B cell (primary cell): ENCODE measurements at regions not wholly inside any gene's neighbourhood (a gene's known extent, or its start where the extent isn't known, plus 50 kb on each side); places are given as distances from the start of the nearest gene placed in this dataset.

ENCODE experiments used
- ATAC-seq: fragments of 200-7000 bp; cut with Tn5 transposase; one replicate; pipeline ENCODE4 v1.10.0; 2021; ENCODE audit warnings: low read depth, mild to moderate bottlenecking, moderate number of reproducible peaks, moderate library complexity
- CTCF ChIA-PET: fragments of 350-600 bp; sonication (Branson Sonifier 250); formaldehyde crosslinking; loops from one replicate; lab custom pipeline; 2021; ENCODE audit warnings: antibody characterized with exemption, inconsistent platforms; lab: Charles Lee
- POLR2A ChIA-PET: fragments of 350-600 bp; sonication (Branson Sonifier 250); formaldehyde crosslinking; loops from one replicate; lab custom pipeline; 2021; ENCODE audit warnings: antibody characterized with exemption; lab: Charles Lee
- DNase-seq: peaks from one replicate; pipeline ENCODE4 v3.0.0; 2013
- H2AFZ ChIP-seq: 2 replicates; pipeline ENCODE4 v1.6.1; 2012; ENCODE audit warnings: mild to moderate bottlenecking, low read depth, low read length; ENCODE audit not compliant: insufficient read depth, poor library complexity, severe bottlenecking
- H3K27ac ChIP-seq, 2 donors: 1 replicate in 1 of 2; 2 replicates in 1 of 2; pipeline ENCODE4 v1.5.1; 2012 to 2013; ENCODE audit warnings: low read length in 2 of 2, mild to moderate bottlenecking in 2 of 2, moderate library complexity in 1 of 2
- H3K27me3 ChIP-seq, 4 experiments: fragments of 200-600 bp in 1 of 4; sonication (generic) in 1 of 4; replicated peaks in 1 of 4; 1 replicate in 2 of 4; 2 replicates in 2 of 4; pipeline versions ENCODE4 v1.6.1 to v1.7.0; 2013 to 2016; ENCODE audit warnings: low read length in 3 of 4, mild to moderate bottlenecking in 2 of 4, mixed read lengths in 1 of 4, moderate library complexity in 1 of 4; ENCODE audit not compliant: insufficient read depth in 4 of 4, control insufficient read depth in 3 of 4; ENCODE audit errors: control extremely low read depth in 1 of 4
- H3K36me3 ChIP-seq, 2 experiments: replicated peaks in 1 of 2; 1 replicate in 1 of 2; 2 replicates in 1 of 2; pipeline versions ENCODE4 v1.6.1 to v1.7.1; 2013; ENCODE audit warnings: low read length in 1 of 2; ENCODE audit not compliant: insufficient read depth in 2 of 2, control insufficient read depth in 1 of 2; ENCODE audit errors: control extremely low read depth in 1 of 2, extremely low read depth in 1 of 2
- H3K4me1 ChIP-seq, 2 donors: fragments of 200-600 bp in 1 of 2; sonication (generic) in 1 of 2; 1 replicate in 1 of 2; 2 replicates in 1 of 2; pipeline versions ENCODE4 v1.5.1 to v1.6.1; 2013 to 2017; ENCODE audit warnings: low read length in 2 of 2; ENCODE audit not compliant: control insufficient read depth in 2 of 2, insufficient read depth in 2 of 2
- H3K4me2 ChIP-seq: replicated peaks from 2 replicates; pipeline ENCODE3; 2012; ENCODE audit warnings: mild to moderate bottlenecking, low read depth, low read length; ENCODE audit not compliant: poor library complexity, severe bottlenecking
- H3K4me3 ChIP-seq, 5 experiments: fragments of 200-600 bp in 1 of 5; sonication (generic) in 1 of 5; 1 replicate in 3 of 5; 2 replicates in 2 of 5; pipeline versions ENCODE4 v1.5.1 to v1.7.0; 2011 to 2016; ENCODE audit warnings: low read length in 4 of 5, mild to moderate bottlenecking in 4 of 5, low read depth in 2 of 5, control low read depth in 1 of 5, moderate library complexity in 1 of 5; ENCODE audit not compliant: insufficient read depth in 1 of 5; ENCODE audit errors: control extremely low read depth in 1 of 5, extremely low read depth in 1 of 5
- H3K79me2 ChIP-seq: fragments of 200-600 bp; sonication (generic); one replicate; pipeline ENCODE4 v1.6.0; 2016; ENCODE audit warnings: low read length; ENCODE audit not compliant: control insufficient read depth, insufficient read depth
- H3K9ac ChIP-seq: fragments of 200-600 bp; sonication (generic); 2 replicates; pipeline ENCODE4 v1.6.1; 2017; ENCODE audit warnings: mild to moderate bottlenecking, low read length, moderate library complexity
- H3K9me3 ChIP-seq, 3 donors: one replicate each; pipeline versions ENCODE4 v1.6.1 to v1.7.1; 2013; ENCODE audit warnings: low read length in 2 of 3; ENCODE audit not compliant: control insufficient read depth in 2 of 3, insufficient read depth in 1 of 3; ENCODE audit errors: control extremely low read depth in 1 of 3
- H4K20me1 ChIP-seq: 2 replicates; pipeline ENCODE4 v1.6.0; 2012; ENCODE audit warnings: mild to moderate bottlenecking, low read length; ENCODE audit not compliant: insufficient read depth, control insufficient read depth, poor library complexity, severe bottlenecking
- H3K27ac Mint-ChIP-seq: one replicate; pipeline ENCODE4 v1.8.0; 2021; ENCODE audit warnings: mixed read lengths
- H3K27me3 Mint-ChIP-seq: one replicate; pipeline ENCODE4 v1.8.0; 2021; ENCODE audit warnings: mixed read lengths
- H3K4me1 Mint-ChIP-seq: one replicate; pipeline ENCODE4 v1.8.0; 2021; ENCODE audit warnings: mixed read lengths
- H3K4me3 Mint-ChIP-seq: one replicate; pipeline ENCODE4 v1.8.0; 2021; ENCODE audit warnings: mixed read lengths
- H3K9me3 Mint-ChIP-seq: one replicate; pipeline ENCODE4 v1.8.0; 2022; ENCODE audit warnings: mixed read lengths; ENCODE audit not compliant: insufficient read depth
- CTCF ChIP-seq: fragments of 200-600 bp; IDR thresholded peaks from one replicate; pipeline ENCODE4 v1.8.0; 2022; ENCODE audit warnings: antibody characterized with exemption, mild to moderate bottlenecking
- EZH2 ChIP-seq: IDR thresholded peaks from 2 replicates; pipeline ENCODE4 v1.6.1; 2012; ENCODE audit warnings: borderline replicate concordance, low read depth, mild to moderate bottlenecking, moderate library complexity, low read length; ENCODE audit not compliant: insufficient read depth, poor library complexity, severe bottlenecking
- WGBS: methylation state at CpG from one replicate; pipeline ENCODE4 v1.1.5; 2013; ENCODE audit warnings: missing lambda C conversion rate; ENCODE audit not compliant: insufficient coverage; 5-methylcytosine and 5-hydroxymethylcytosine counted together
- intact Hi-C: fragments of 100-400 bp; cut with micrococcal nuclease; formaldehyde crosslinking; loops from one replicate; pipeline ENCODE4 v1.10.0; 2022

DNA sequence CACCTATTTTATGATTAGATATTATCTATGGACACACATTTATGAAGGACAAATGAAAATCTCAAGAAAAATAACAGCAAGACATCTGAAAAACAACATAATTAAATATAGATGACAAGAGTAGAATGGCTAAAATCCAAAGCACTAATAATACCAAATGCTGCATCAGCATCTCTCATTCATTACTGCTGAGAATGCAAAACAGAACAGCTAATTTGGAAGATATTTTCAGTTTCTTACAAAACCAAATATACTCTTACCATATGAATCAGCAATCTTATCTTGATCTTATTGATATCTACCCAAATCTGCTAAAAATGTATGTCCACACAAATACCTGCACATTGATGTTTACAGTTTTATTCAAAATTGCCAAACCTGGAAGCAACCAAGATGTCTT, 829.1 kb upstream of the MIR17HG start:
- H3K4me1 ChIP-seq = no peaks in the 10 kb centered on the region
- H3K4me2 ChIP-seq = no peak overlapping the region
- no peaks in the 10 kb centered on the region for H3K36me3 ChIP-seq
- intact Hi-C loops = no loop called here
- H3K4me3 Mint-ChIP-seq = no peak overlapping the region
- peaks cover 1% of the 10 kb centered on the region for H3K9me3 Mint-ChIP-seq
- no peaks in the 10 kb centered on the region for H3K79me2 ChIP-seq
- no peak overlapping the region for H3K4me3 ChIP-seq
- no peaks in the 10 kb centered on the region for H4K20me1 ChIP-seq
- ChIA-PET POLR2A (no interaction called here), CTCF (no interaction called here)
- H3K9me3 ChIP-seq = peaks cover 0 to 11% (median 1%) of the 10 kb centered on the region in 3 donors
- H3K27me3 Mint-ChIP-seq = no peaks in the 10 kb centered on the region
- no peak overlapping the region for H3K27ac ChIP-seq
- TF ChIP-seq EZH2 (no peak), CTCF (no peak)
- ATAC-seq = no peak
- no peak for DNase-seq
- H3K27ac Mint-ChIP-seq = no peak overlapping the region
- H3K27me3 ChIP-seq = no peaks in the 10 kb centered on the region
- H3K9ac ChIP-seq = no peak overlapping the region
- no peak overlapping the region for H2AFZ ChIP-seq
- H3K4me1 Mint-ChIP-seq = no peaks in the 10 kb centered on the region

DNA sequence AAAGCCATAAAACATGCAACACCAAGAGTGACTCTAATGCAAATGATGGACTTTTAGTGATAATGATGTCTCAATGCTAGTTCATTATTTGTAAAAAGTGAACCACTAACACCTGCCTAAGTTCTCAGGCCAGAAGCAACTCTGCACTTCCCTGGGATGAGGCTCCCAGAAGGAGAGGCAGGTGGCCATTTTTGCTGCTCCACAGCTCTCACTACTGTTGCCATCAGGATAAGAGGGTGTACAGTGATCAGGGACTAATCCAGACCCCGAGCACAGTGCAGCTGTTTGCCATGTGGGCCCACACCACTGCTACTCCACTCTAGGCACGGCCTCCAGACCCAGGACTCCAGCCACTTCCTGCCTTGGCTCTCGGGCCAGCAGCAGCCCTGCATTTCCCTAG, 828.3 kb upstream of the MIR17HG start:
- no peaks in the 10 kb centered on the region for H4K20me1 ChIP-seq
- Mint-ChIP-seq H3K27ac (no peak overlapping the region), H3K9me3 (no peaks in the 10 kb centered on the region), H3K4me3 (no peak overlapping the region), H3K4me1 (no peaks in the 10 kb centered on the region), H3K27me3 (no peaks in the 10 kb centered on the region)
- H2AFZ ChIP-seq = no peak overlapping the region
- TF ChIP-seq CTCF (no peak), EZH2 (no peak)
- H3K4me1 ChIP-seq = no peaks in the 10 kb centered on the region
- ChIA-PET POLR2A (no interaction called here), CTCF (no interaction called here)
- H3K36me3 ChIP-seq = no peaks in the 10 kb centered on the region
- H3K9me3 ChIP-seq = peaks cover 0 to 11% (median 1%) of the 10 kb centered on the region in 3 donors
- no peak overlapping the region for H3K4me3 ChIP-seq
- intact Hi-C loops = no loop called here
- H3K79me2 ChIP-seq = no peaks in the 10 kb centered on the region
- no peak overlapping the region for H3K4me2 ChIP-seq
- no peaks in the 10 kb centered on the region for H3K27me3 ChIP-seq
- H3K27ac ChIP-seq = no peak overlapping the region
- 39% methylated on average over 2 of the region's 3 CpGs for WGBS
- no peak overlapping the region for H3K9ac ChIP-seq
- ATAC-seq (no peak), DNase-seq (no peak)
